ENCODE measurements at regions not wholly inside any gene's neighbourhood (a gene's known extent, or its start where the extent isn't known, plus 50 kb on each side); places are given as distances from the start of the nearest gene placed in this dataset.

DNA sequence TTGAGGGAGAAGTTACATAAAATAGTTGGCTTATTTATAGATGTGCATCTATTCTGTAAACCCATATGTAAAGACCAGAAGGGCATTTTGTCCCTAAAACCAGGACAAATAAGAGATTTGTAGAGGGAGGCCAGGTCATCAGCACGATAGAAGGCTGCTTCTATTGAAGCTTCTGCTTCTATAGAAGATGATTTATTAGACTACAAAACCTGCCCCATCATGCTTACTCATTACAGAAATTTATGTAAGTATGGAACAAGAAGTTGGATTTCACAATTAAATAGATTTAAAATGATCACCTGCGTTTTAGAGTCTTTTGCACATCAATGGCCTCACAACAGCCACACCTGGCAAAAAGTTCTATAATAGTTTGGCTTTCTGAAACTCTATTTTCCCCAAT is 183.5 kb downstream of the DUSP10 start:
- DNase-seq (ENCODE audit: low read depth): no peak
- TF ChIP-seq, protein P1, sequence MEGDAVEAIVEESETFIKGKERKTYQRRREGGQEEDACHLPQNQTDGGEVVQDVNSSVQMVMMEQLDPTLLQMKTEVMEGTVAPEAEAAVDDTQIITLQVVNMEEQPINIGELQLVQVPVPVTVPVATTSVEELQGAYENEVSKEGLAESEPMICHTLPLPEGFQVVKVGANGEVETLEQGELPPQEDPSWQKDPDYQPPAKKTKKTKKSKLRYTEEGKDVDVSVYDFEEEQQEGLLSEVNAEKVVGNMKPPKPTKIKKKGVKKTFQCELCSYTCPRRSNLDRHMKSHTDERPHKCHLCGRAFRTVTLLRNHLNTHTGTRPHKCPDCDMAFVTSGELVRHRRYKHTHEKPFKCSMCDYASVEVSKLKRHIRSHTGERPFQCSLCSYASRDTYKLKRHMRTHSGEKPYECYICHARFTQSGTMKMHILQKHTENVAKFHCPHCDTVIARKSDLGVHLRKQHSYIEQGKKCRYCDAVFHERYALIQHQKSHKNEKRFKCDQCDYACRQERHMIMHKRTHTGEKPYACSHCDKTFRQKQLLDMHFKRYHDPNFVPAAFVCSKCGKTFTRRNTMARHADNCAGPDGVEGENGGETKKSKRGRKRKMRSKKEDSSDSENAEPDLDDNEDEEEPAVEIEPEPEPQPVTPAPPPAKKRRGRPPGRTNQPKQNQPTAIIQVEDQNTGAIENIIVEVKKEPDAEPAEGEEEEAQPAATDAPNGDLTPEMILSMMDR (IDR thresholded peaks at IDR 0.05; ENCODE audit: insufficient read depth, low read depth, low read length, missing control alignments): no peak
- H3K4me3 ChIP-seq (ENCODE audit: low read length): no peak overlapping the region

DNA sequence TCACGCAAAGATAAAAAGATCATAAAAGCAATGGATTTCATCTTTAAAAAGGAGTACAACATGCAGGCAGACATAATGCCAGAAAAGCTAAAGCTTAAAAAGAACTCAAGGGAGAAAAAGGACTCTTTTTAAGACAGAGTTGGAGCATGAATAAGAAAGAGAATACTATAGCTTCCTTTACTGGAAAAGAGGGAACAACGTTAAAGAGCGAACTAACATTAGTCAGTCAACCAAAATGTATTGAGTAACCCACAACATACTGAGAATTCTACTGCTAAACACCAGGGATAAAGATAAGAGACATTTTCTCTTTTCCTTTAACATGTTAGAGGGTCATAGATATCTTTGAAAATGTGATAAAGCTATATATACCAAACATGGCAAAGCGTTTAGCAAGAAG is 182.0 kb downstream of the DUSP10 start:
- no peak for DNase-seq (ENCODE audit: low read depth)
- TF ChIP-seq, protein P1 (IDR thresholded peaks at IDR 0.05; ENCODE audit: insufficient read depth, low read depth, low read length, missing control alignments): no peak
- no peak overlapping the region for H3K4me3 ChIP-seq (ENCODE audit: low read length)

DNA sequence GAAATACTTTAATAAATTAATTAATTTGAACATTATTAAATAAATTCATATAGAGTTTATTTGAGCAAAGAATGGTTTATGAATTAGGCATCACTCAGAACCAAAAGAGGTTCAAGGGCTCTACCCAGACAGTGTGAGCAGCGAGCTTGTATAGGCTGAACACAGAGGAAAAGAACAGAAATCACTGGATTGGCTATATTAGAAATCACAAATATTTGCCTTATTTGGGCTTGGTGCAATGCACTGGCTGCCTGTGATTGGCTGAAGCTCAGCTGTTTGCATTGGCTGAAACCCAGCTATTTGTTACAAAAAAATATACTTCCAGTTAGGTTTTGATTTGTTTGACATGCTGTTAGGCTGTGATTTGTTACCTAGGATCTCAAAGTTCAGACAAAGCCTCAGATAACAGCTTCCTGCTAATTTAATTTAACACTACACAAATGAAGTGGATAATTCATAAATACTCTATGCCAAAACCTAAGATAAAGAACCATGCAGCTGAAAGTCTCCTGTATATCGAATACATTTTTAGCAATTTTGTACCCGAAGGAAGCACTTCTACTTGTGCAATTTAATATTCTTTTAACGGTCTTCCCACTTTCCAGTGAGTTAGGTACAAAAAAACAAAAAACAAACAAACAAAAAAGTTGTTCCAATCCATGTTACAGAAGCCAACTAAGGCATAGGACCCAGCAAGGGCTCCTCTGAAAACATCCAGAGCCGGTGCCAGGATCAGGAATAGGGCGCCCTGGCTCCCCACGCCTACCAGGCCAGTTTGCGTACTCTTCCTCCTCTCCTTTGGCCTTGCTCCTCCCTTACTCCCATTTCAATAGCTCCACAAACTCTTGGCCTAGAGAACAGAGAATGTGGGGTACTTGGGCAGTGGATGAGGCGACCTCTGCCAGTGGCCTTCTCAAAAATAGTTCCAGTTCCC is 179.1 kb downstream of the DUSP10 start:
- H3K4me3 ChIP-seq (ENCODE audit: low read length): no peak overlapping the region
- DNase-seq (ENCODE audit: low read depth): no peak
- TF ChIP-seq, protein P1 (IDR thresholded peaks at IDR 0.05; ENCODE audit: insufficient read depth, low read depth, low read length, missing control alignments): no peak

DNA sequence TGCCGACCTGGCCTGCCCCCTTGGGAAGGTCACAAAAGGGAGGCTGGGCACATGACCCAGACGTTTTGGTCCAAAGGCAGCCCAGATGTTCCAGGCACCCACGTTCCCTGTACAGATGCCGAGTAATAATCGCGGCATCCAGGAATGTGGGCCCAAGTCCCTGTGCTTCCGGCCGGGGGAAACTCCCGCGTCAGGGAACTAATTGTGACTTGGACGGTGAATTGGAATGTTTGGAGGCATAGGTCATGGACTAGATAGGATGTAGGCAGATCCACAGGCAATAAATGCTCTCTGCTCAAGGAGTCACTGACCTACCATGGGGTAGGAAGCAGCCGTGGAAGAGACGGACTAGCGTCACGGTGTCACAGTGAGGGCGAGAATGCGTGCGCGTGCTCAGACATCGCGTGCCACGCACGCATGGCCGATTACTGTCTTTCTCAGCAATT is 178.4 kb downstream of the DUSP10 start:
- no peak overlapping the region for H3K4me3 ChIP-seq (ENCODE audit: low read length)
- TF ChIP-seq, protein P1 (IDR thresholded peaks at IDR 0.05; ENCODE audit: insufficient read depth, low read depth, low read length, missing control alignments): no peak
- no peak for DNase-seq (ENCODE audit: low read depth)

DNA sequence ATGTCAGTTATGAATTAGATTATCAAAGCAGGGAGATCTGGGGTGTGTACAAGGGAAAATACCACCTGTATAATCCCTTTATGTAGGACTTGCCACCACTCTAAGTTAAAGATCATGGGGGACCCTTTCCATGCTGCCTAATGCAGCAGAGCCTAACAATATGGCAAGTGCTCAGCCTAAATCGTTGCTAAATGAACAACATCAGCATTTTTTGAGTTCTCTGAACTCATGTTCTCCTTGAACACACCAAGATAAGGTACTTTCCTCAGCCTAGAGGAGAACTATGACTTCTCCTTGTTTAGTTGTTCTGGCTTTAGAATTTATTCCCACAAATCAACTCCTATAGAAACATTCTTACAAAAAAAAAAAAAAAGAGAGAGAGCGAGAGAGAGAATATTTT is 177.0 kb downstream of the DUSP10 start:
- DNase-seq (ENCODE audit: low read depth): no peak
- no peak overlapping the region for H3K4me3 ChIP-seq (ENCODE audit: low read length)
- TF ChIP-seq, protein P1 (IDR thresholded peaks at IDR 0.05; ENCODE audit: insufficient read depth, low read depth, low read length, missing control alignments): no peak

DNA sequence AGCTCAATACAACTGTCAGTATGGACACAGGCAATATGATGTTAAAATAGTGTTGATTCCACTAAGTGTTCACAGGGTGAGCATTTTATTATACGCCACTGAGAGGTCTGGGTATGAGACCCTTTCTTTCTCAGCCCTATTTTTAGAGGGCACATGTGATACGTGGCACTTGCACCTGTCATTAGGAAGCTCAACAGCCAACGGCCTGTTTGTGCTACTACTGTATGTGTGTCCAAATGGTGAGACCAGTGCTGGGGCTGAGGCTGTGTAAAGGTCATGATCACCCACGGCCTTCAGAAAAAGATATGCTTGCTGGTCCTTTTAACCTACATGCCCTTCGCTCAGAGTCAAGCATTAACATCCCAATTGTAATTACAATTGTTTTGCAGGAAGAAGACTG is 176.2 kb downstream of the DUSP10 start:
- TF ChIP-seq, protein P1 (IDR thresholded peaks at IDR 0.05; ENCODE audit: insufficient read depth, low read depth, low read length, missing control alignments): no peak
- H3K4me3 ChIP-seq (ENCODE audit: low read length): no peak overlapping the region
- DNase-seq (ENCODE audit: low read depth): no peak
